Ovary (tissue), 3 donors: ENCODE measurements at regions not wholly inside any gene's neighbourhood (a gene's known extent, or its start where the extent isn't known, plus 50 kb on each side); places are given as distances from the start of the nearest gene placed in this dataset.

Source experiments
- EP300 ChIP-seq: sonication (generic); formaldehyde crosslinking; IDR thresholded peaks from one replicate; pipeline ENCODE4 v1.6.1; 2017; ENCODE audit warnings: antibody characterized with exemption
- POLR2A ChIP-seq: fragments of 450-650 bp; IDR thresholded peaks from one replicate; pipeline ENCODE4 v1.6.1; 2017; ENCODE audit warnings: antibody characterized with exemption, mild to moderate bottlenecking, moderate library complexity
- TF ChIP-seq, protein P1 (sequence below), 3 donors: fragments of 450-650 bp in 2 of 3; fragments of 200-600 bp in 1 of 3; IDR thresholded peaks; one replicate each; pipeline versions ENCODE4 v1.5.1 to v1.8.0; 2016 to 2022; ENCODE audit warnings: antibody characterized with exemption in 3 of 3, mild to moderate bottlenecking in 1 of 3
- donor health status: DM: no; HTN: no; CAD: no.

DNA sequence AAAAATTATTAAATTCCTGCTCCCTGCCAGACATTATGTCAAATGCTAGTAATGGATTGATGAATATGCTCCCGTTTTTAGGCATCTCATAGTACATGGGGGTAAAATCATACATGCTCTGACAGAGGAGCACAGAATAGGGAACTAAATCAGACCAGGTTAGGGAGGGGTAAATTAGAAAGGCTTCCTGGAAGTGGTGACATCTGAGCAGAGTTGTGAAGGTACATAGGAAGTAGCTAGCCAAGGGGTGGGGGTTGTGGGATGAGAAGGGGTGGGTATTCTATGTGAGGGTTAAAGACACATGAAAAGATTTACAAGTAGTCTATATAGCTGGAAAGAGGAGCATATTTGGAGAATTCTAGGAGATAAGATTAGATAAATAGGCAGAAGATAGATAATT is 171.7 kb upstream of the FBXO33 start:
- TF ChIP-seq, protein P1, sequence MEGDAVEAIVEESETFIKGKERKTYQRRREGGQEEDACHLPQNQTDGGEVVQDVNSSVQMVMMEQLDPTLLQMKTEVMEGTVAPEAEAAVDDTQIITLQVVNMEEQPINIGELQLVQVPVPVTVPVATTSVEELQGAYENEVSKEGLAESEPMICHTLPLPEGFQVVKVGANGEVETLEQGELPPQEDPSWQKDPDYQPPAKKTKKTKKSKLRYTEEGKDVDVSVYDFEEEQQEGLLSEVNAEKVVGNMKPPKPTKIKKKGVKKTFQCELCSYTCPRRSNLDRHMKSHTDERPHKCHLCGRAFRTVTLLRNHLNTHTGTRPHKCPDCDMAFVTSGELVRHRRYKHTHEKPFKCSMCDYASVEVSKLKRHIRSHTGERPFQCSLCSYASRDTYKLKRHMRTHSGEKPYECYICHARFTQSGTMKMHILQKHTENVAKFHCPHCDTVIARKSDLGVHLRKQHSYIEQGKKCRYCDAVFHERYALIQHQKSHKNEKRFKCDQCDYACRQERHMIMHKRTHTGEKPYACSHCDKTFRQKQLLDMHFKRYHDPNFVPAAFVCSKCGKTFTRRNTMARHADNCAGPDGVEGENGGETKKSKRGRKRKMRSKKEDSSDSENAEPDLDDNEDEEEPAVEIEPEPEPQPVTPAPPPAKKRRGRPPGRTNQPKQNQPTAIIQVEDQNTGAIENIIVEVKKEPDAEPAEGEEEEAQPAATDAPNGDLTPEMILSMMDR (IDR thresholded peaks at IDR 0.05) = no peak
- no peak for TF ChIP-seq POLR2A
- no peak for TF ChIP-seq EP300
